Peyer's patch (tissue), 4 donors: ENCODE measurements at regions not wholly inside any gene's neighbourhood (a gene's known extent, or its start where the extent isn't known, plus 50 kb on each side); places are given as distances from the start of the nearest gene placed in this dataset.

Experiments used
- CTCF ChIP-seq, 6 experiments: fragments of 450-650 bp in 4 of 6; fragments of 200-600 bp in 2 of 6; sonication (generic) in 1 of 6; IDR thresholded peaks; one replicate each; pipeline ENCODE4 v1.5.1; 2017 to 2019; ENCODE audit warnings: antibody characterized with exemption in 6 of 6, mild to moderate bottlenecking in 3 of 6, moderate library complexity in 1 of 6
- POLR2A ChIP-seq, 2 donors: fragments of 450-650 bp; IDR thresholded peaks; one replicate each; pipeline ENCODE4 v1.5.1; 2017; ENCODE audit warnings: antibody characterized with exemption in 2 of 2, mild to moderate bottlenecking in 2 of 2, moderate library complexity in 2 of 2

DNA sequence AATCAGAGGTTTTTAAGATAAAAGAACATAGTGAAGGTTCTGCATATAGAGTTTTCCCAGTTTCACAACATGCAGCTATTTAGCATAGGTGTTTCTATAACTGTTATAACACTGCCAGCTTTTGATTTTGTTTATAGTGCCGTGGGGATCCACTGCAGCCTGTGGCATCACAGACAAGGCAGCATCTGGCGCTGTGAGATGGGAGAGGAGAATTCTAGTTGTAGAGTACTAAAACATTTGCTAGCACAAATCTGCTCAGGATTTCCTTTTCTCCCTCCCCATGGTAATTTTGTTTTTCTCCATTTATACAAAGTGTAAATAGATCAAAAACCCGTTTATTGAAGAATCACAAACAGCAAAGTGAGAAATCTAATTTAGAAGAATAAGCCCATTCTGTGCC lies 482.8 kb upstream of the NCAM2 start:
- TF ChIP-seq POLR2A (IDR thresholded peaks at IDR 0.05) (no peak), CTCF (IDR thresholded peaks at IDR 0.05) (no peak)
